ENCODE measurements at regions not wholly inside any gene's neighbourhood (a gene's known extent, or its start where the extent isn't known, plus 50 kb on each side); places are given as distances from the start of the nearest gene placed in this dataset.
"Not testable (repeated sequence)": the region's sequence is repeated elsewhere in the genome, so short reads cannot be mapped to it uniquely, and the experiment has no call there.

DNA sequence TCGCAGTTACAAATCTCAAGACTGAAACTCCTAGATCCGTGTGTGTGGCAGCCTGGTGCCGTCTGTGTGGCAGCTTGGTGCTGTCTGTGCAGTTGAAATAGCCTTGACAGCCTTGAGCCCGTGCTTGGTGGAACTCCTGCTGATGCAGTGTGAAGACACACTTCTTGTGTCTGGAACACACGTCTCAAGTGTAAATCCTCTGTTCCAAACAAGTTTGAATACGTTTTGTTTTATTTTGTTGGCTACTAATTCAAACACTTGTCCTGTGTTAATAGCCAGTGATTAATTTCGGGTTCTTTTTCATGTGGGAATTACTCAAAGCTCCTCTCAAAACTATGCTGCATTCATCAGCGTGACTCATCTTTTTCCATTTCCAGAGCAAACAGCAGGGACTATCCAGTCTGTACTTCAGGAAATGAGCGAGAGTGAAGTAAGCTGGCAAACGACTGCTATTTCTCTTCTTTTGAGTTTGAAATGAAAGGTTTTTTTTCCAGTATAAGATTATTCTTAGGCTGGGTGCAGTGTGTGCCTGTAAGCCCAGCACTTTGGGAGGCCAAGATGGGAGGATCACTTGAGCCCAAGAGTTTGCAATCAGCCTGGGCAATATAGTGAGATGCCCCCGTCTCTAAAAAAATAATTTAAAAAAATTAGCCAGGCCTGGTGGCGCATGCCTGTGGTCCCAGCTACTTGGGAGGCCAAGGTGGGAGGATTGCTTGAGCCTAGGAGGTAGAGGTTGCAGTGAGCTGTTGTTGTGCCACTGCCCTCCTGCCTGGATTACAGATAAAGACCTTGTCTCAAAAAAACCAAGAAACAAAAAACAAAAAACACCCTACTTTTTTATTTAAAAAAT is 152.9 kb downstream of the SPP2 start:
- no peak for DNase-seq (ENCODE audit: low read depth in 4 of 4, low spot score in 3 of 4)

DNA sequence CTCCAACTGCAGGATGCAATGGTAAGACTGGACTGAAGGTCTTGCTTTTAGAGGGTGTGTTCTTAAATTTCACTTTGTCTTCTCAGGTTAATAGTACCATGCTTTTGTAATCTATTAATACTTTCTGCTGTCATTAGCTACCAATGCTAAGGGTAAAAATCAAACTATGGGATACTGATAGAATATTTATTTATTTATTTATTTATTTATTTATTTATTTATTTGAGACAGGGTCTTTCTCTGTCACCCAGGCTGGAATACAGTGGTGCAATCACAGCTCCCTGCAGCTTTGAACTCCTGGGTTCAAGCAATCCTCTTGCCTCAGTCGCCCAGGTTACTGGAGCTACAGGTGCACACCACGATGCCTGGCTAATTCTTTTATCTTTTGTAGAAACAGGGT is 152.1 kb downstream of the SPP2 start:
- DNase-seq (ENCODE audit: low read depth in 4 of 4, low spot score in 3 of 4): no peak

DNA sequence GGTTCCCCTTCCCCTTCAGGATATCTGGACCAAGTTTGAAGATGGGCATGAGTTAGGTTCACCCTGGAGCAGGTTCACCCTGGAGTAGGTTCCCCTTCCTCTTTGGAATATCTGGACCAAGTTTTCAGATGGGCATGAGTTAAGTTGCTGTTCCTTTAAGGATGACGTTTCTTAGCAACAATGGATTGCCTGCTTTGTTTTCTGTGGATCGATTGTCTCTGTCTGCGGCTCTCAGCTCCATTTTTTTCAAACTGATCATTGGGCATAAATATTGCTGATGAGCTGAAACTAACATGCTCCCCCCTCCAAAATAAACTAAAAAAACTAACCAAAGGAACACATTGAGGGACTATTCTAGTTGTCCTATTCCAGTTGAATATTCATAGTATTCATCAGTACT is 149.5 kb downstream of the SPP2 start:
- DNase-seq (ENCODE audit: low read depth in 4 of 4, low spot score in 3 of 4): no peak

DNA sequence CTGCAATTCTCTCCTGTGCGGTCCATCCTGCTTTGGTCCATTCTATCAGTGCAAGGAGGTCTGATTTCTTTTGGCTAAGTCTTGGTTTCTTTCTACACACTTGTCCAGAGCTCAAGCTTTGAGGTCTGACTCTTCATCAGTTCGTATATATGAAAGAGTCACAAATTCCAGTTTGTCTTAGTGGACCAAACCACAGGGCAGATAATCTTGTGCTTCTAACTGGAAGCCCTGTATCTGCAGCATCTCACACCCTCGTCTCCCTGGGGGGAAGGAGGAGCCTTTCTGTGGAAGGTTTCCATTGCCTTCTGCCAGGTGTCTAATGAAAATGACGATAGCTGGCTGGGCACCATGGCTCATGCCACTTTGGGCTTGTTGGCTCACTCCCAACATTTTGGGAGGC is 148.5 kb downstream of the SPP2 start:
- no peak for DNase-seq (ENCODE audit: low read depth in 4 of 4, low spot score in 3 of 4)

DNA sequence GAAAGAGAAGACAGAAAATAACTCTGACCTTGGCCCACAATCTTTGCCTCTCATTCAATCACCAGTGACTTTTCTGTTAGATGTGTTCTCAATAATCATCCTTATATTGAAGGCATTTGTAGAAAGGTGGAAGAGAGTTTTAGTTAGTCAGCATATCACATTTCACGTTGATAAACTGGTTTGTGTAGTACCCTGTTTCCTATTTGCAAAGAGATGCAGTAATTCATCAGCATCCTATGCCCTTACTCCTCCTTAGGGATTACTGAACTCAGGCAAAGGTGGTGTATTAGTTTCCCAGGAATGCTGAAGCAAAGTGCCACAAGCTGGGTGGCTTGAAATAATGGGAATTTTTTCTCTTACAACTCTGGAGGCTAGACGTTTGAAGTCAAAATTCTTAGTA is 145.0 kb downstream of the SPP2 start:
- DNase-seq (ENCODE audit: low read depth in 4 of 4, low spot score in 3 of 4): no peak

DNA sequence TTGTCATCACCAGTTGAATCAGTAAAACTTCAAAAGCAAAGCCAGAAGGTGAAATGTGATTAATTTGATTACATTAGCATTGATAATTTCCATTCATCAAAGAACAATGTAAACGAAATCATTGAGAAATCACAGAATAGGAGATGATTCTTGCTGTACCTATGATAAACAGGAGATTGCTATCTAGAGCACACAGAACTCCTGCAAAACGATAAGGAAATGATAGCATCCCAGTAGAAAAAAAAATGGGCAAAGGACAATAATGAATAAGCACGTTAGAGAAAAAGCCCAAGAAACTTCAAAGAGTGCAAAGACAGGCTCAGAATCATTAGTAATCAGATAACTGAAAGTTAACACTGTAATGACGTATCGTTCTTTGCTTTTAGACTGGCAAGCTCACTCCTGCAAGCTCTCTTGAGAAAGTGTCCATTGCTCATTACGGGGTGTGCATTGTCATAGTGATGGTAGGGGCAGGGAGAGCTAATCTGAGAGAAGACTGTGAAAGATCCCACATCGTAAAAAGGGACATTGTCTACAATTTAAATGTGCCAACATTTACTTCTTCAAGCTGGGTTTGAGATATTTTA is 143.6 kb downstream of the SPP2 start:
- no peak for DNase-seq (ENCODE audit: low read depth in 4 of 4, low spot score in 3 of 4)

DNA sequence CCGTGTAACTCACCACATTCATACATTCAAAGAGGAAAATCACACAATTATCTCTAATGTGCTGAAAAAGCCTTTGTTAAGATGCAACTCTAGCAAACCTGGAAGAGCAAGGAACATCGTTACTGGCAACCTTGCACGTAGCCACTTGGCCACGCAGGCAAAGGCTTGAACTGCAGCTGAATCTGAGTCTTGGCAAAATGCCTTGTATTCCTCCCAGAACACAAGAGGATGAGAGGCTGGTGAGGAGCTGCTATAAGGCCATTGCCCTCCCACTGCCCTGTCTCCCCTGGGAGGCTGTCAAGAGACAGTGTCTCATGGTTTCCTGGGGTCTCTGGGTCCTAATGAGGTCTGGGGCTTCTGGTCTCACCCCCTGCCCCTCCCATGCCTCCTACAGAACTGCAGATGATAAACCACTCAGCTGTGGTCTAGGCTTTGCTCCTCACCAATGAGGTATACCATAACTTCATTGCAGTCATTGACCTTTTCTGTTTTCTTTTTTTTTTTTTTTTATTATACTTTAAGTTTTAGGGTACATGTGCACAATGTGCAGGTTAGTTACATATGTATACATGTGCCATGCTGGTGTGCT is 141.4 kb downstream of the SPP2 start:
- DNase-seq (ENCODE audit: low read depth in 4 of 4, low spot score in 3 of 4): no peak

DNA sequence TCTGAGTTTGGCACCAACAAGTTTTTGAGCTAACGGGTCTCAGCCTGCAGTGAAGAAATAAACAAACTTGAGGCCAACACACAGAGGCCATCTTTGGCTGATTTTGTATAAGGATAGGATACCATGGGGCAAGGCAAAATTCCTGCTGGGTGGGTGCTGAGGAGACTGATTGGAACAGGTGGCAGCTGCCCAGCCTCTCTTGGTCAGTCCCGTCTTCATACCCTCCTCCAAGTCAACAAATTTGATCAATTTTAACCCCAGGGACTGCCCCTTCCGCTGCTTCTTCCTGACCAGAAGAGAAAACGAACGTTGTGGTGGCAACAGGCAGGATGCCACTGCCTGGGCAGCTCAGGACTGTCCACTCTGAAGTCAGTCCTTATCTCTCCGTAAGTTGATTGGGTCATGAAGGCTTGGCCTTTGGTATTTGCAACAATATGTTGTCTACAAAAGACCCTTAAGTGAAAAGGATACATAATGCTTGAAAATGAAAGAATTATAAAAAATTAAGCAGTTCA is 139.3 kb downstream of the SPP2 start:
- no peak for DNase-seq (ENCODE audit: low read depth in 4 of 4, low spot score in 3 of 4)

DNA sequence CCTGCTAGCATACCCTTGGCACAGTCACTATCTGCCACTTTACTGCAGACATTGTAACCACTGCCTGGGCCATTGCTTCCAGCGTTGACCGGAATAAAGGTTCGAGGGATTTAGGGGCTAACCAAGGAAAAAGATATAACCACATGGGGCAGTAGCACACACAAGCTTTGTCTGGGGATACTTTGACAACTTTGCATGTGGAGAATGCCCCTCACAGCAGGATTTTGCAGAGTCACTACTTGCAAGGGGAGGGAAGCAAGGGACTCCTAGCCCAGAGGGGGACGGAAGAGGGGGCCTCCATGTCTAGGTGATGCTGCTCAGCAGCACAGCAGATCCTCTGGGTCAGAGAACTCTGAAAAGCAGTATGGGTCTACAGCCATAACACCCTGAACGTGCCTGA is 138.7 kb downstream of the SPP2 start:
- no peak for DNase-seq (ENCODE audit: low read depth in 4 of 4, low spot score in 3 of 4)

DNA sequence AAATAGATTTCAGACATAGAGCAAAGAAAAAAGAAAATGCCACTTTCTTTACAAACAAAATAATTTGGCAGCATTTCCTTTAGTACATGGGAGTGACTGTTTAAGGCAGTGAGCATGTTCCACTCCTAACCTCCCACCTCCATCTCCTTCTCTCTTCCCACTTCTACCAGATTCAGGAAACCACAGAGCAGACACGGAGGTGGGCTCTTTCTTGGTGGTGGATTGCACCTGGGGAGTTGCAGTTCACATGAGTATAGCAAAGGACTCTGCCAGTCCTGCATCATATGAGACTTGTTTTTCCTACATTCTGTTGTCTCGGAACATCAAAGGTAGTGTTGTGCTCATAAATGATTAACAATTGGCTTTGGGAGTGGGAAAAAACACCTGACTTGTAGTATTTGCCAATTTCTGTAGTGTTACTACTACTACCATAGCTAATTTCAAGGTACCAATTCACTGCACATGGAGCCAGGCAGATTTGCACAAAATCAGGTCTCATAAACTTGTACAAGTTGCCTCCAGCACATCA is 137.2 kb downstream of the SPP2 start:
- no peak for DNase-seq (ENCODE audit: low read depth in 4 of 4, low spot score in 3 of 4)

DNA sequence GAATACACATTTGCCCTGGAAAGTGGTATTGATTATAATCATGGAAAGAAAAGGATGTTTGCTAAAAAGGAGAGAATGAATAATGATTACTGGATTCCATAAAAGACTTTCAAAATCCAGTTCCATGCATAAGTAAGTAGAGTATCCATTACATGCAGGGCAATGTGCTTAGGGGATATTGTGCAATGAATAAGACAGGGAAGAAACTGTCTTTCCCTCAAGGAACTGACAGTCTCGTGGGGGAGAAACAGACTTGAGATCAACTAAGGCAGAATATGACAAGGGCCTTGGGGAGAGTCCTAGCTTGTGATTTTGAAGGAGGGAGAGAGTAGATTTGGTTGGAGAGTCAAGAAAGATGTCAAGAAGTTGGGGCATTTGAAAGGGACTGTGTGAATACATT is 130.6 kb downstream of the SPP2 start:
- DNase-seq (ENCODE audit: low read depth in 4 of 4, low spot score in 3 of 4): no peak

DNA sequence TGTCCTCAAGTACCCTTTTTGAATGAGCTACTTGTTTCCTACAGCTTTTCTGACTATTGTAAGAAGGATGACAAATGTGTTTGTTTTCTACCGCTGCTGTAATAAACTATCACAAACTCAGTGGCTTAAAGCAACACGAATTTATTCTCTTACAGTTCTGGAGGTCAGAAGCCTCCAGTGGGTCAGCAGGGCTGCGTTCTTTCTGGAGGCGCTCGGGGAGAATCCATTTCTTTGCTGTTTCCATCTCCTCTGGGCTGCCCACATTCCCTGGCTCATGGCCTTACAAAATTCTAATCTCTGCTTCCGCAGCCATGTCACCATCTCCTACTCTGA is 128.5 kb downstream of the SPP2 start:
- DNase-seq (ENCODE audit: low read depth in 4 of 4, low spot score in 3 of 4): no peak

DNA sequence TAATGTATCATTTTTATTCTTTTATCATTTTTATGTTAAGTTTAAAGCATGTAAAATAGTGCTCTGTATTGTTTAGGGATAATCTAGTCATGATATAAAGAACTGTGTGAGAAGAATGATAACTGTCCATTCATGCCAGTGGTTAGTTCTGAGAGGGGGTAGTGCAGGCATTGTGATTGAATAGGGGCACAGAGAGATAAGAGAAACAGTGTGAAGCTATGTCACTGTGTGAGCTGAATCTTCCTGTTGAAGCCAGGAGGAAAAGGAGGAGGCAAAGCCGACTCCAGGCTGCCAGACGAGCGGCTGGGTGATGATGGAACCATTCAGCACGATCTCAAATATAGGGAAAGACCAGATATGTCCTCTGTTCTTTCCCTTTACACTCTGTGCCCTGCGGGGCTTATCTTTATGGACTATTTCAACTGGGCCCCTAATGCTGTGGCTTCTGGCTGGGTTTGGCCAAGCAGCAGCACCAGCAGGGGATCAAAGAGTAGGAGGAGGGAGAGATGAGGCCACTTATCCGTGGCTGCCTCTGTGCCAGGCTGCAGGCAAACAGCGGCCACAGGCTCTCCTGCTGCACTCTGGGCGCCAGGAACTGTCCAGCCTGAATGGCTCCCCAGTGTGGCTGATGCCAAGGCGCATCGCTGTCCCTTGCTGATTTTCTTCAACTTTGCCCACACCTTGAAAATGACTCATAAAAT is 128.0 kb downstream of the SPP2 start:
- no peak for DNase-seq (ENCODE audit: low read depth in 4 of 4, low spot score in 3 of 4)

DNA sequence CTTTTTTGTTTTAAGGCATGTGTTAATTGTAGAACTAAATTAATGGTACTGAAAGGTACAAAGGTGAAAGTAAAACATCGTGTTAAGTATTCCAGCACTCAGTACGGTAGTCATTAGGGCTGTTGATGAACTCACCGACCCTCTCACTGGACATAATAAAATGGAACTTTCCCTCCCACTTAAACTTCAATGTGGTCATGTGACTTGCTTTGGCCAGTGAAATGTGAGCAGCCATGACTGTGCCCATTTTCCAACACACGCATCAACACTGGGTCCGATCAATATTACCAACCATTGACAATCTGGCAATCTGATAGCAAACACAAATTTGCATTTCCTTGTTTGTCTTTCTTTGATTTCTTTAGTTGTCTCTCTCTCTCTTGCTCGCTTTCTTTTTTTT is 125.1 kb downstream of the SPP2 start:
- DNase-seq (ENCODE audit: low read depth in 4 of 4, low spot score in 3 of 4): no peak

DNA sequence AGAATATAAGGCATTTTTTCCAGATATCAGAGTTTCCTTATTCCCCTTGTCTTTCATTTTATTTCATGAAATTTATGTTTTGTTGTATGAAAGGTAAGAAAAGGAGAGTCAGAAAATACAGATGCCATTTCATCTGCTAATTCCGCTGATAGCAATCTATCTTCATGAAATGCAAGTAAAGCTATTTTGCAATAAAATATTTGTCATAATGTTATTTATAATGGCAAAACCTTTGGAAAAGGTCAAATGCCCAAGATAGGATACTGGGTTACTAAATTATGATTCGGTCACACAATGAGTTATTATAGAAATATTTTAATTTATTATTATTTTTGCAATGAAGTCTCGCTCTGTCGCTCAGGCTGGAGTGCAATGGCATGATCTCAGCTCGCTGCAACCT is 124.2 kb downstream of the SPP2 start:
- DNase-seq (ENCODE audit: low read depth in 4 of 4, low spot score in 3 of 4): no peak

DNA sequence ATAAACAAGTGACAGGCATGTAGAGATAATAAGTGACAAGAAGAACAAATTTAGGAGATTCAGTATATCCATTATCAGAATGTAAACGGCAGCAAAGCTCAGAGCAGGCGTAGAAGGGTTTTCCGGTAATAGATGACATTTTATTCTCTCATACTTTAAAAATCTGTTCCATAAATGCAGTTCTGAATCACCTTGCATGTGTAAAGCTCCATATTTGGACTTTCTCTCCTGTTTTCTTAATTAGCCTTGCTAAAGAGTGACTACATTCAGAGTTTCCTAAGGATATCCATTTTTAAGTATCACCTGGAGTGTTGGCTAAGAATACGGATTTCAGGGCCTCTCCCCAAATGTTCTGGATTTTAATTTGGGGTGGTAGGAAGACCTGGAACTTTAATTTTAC is 122.0 kb downstream of the SPP2 start:
- DNase-seq (ENCODE audit: low read depth in 4 of 4, low spot score in 3 of 4): no peak

DNA sequence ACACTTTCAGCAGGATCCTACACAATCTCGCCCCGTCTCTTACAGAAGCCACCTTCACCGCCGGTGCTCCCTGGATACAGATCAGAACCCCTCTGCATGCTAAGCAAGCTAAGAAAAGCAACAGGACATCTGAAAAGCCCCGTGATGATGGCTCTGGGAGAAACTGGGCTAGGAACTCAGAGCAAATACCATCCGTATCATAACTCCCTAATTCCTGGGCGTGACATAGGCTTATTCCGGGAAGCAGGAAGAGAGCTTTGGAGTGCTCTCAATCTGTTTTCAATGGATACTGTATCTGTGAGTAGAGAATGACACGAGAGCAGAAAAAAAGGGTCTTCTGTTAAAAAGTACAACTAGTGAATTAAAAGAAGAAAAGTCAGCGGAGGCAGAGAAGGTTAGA is 121.6 kb downstream of the SPP2 start:
- DNase-seq (ENCODE audit: low read depth in 4 of 4, low spot score in 3 of 4): no peak

DNA sequence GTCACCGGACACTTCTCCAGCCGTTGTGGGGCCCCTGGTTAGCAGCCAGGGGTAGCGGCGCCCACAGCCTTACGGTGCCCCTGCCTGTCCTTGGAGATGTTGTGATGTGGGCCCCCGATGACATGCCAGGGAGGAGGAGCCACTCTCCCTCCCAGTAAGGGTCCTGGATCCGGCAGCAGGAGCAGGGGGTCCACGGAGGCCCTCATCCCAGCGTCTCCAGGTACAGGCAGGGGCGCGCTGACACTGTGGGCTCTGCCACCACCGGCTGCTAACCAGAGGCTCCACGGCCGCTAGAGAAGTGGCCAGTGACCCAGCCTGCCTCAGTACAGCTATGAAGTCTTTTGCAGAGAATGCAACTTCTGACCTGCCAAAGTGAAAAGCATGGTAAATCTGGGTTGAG is 121.2 kb downstream of the SPP2 start:
- DNase-seq (ENCODE audit: low read depth in 4 of 4, low spot score in 3 of 4): no peak

DNA sequence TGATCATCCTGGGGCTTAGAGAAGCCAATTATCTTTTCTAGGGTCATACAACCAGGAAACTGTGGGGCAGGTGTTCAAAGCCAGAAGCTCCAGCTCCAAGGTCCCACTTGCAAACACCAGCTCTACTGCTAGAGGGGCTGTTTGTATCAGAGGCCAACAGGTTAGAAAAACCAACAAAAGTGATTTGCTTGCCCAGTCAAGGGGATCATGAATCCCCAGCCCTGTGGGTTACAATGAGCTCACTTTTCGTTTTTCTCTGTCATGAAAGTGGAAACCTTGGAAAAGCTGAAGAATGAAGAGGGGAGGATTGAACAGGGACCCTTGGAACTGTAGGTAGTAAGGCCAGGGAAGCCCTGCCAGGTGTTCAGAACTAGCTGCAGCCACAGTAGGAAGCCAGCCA is 119.2 kb downstream of the SPP2 start:
- DNase-seq (ENCODE audit: low read depth in 4 of 4, low spot score in 3 of 4): no peak

DNA sequence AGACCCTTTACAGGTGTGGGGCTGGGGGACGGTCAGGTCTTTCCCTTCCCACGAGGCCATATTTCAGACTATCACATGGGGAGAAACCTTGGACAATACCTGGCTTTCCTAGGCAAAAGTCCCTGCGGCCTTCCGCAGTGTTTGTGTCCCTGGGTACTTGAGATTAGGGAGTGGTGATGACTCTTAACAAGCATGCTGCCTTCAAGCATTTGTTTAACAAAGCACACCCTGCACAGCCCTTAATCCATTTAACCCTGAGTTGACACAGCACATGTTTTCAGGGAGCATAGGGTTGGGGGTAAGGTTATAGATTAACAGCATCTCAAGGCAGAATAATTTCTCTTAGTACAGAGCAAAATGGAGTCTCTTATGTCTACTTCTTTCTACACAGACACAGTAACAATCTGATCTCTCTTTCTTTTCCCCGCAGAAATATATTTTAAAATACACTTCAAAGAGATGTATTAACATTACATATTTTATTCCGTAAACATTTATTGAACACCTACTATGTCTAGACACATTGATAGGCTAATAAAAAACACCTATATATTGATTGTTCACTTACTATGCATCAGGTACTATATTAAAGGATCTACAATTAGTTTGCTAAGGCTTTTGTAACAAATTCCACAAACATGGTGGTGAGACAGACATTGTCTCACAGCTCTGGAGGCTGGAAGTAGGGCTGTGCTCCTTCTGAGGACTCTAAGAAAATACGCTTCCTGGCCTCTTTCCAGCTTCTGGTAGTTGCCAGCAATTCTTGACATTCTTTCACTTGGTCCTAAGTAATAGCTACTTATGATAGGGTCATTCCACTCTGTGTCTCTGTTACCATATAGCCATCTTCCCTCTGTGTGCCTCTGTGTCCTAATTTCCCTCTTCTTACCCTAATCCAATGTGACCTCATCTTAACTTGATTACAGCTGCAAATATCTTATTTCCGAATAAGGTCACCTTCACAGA is 118.4 kb downstream of the SPP2 start:
- not testable (repeated sequence) for DNase-seq (ENCODE audit: low read depth in 4 of 4, low spot score in 3 of 4)

All from left renal pelvis (tissue), 4 donors.